HG02642 (cell line): ENCODE measurements at regions not wholly inside any gene's neighbourhood (a gene's known extent, or its start where the extent isn't known, plus 50 kb on each side); places are given as distances from the start of the nearest gene placed in this dataset.
"Not testable (repeated sequence)": the region's sequence is repeated elsewhere in the genome, so short reads cannot be mapped to it uniquely, and the experiment has no call there.

Source experiments
- ATAC-seq: cut with Tn5 transposase; IDR thresholded peaks from one replicate; pipeline ENCODE4 v1.9.1; 2021; ENCODE audit warnings: mild to moderate bottlenecking; ENCODE audit not compliant: unreplicated experiment, poor library complexity

- ATAC-seq: no peak
Measured at GRCh38 chr6:25111782-25112181, 167.4 kb upstream of the CARMIL1 start.

GRCh38 chr6:25112322-25112773, 166.8 kb upstream of the CARMIL1 start:
- ATAC-seq: no peak

- no peak for ATAC-seq
Measured at GRCh38 chr6:25113436-25113835, 165.7 kb upstream of the CARMIL1 start.

GRCh38 chr6:25118038-25118437, 161.1 kb upstream of the CARMIL1 start:
- ATAC-seq: no peak

GRCh38 chr6:25121186-25121585, 158.0 kb upstream of the CARMIL1 start:
- no peak for ATAC-seq

GRCh38 chr6:25122001-25122400, 157.2 kb upstream of the CARMIL1 start:
- ATAC-seq: no peak

- no peak for ATAC-seq
Measured at GRCh38 chr6:25122622-25123237, 156.4 kb upstream of the CARMIL1 start.

GRCh38 chr6:25124216-25124715, 154.9 kb upstream of the CARMIL1 start:
- no peak for ATAC-seq

- ATAC-seq: no peak
Measured at GRCh38 chr6:25125736-25126135, 153.4 kb upstream of the CARMIL1 start.

- ATAC-seq: no peak
Measured at GRCh38 chr6:25127076-25127837, 151.9 kb upstream of the CARMIL1 start.

- no peak for ATAC-seq
Measured at GRCh38 chr6:25130518-25130917, 148.7 kb upstream of the CARMIL1 start.

GRCh38 chr6:25132934-25133333, 146.2 kb upstream of the CARMIL1 start:
- no peak for ATAC-seq

GRCh38 chr6:25133568-25133967, 145.6 kb upstream of the CARMIL1 start:
- no peak for ATAC-seq

- ATAC-seq: no peak
Measured at GRCh38 chr6:25136854-25137253, 142.3 kb upstream of the CARMIL1 start.

- ATAC-seq: no peak
Measured at GRCh38 chr6:25137480-25137879, 141.7 kb upstream of the CARMIL1 start.

GRCh38 chr6:25137916-25138232, 141.3 kb upstream of the CARMIL1 start:
- no peak for ATAC-seq

GRCh38 chr6:25138233-25138933, 140.8 kb upstream of the CARMIL1 start:
- peak; percentile 93 for ATAC-seq

- ATAC-seq: peak; percentile 5
Measured at GRCh38 chr6:25138934-25139415, 140.2 kb upstream of the CARMIL1 start.

GRCh38 chr6:25139608-25140007, 139.6 kb upstream of the CARMIL1 start:
- not testable (repeated sequence) for ATAC-seq

- no peak for ATAC-seq
Measured at GRCh38 chr6:25142506-25142905, 136.7 kb upstream of the CARMIL1 start.

- no peak for ATAC-seq
Measured at GRCh38 chr6:25144919-25145318, 134.3 kb upstream of the CARMIL1 start.
